CD14-positive monocyte (primary cell): ENCODE measurements at regions not wholly inside any gene's neighbourhood (a gene's known extent, or its start where the extent isn't known, plus 50 kb on each side); places are given as distances from the start of the nearest gene placed in this dataset.

Experiments used
- DNase-seq, 3 donors: peaks; one replicate each; pipeline ENCODE4 v3.0.0-alpha.2; 2011 to 2022
- H2AFZ ChIP-seq: 2 replicates; pipeline ENCODE4 v1.6.0; 2012; ENCODE audit warnings: mild to moderate bottlenecking, low read depth, low read length, inconsistent platforms; ENCODE audit not compliant: insufficient read depth, poor library complexity, severe bottlenecking
- H3K27ac ChIP-seq, 2 donors: 1 replicate in 1 of 2; 2 replicates in 1 of 2; pipeline ENCODE4 v1.5.1; 2012 to 2013; ENCODE audit warnings: low read length in 2 of 2, control low read depth in 1 of 2, inconsistent platforms in 1 of 2, low read depth in 1 of 2, mild to moderate bottlenecking in 1 of 2
- H3K27me3 ChIP-seq, 2 donors: one replicate each; pipeline versions ENCODE4 v1.6.0 to v1.6.1; 2011 to 2013; ENCODE audit warnings: low read length in 2 of 2; ENCODE audit not compliant: control insufficient read depth in 2 of 2, insufficient read depth in 2 of 2
- H3K36me3 ChIP-seq, 2 donors: replicated peaks in 1 of 2; 1 replicate in 1 of 2; 2 replicates in 1 of 2; pipeline versions ENCODE4 v1.5.1 to v1.6.1; 2012 to 2013; ENCODE audit warnings: low read length in 2 of 2, control low read depth in 1 of 2, inconsistent platforms in 1 of 2, mild to moderate bottlenecking in 1 of 2; ENCODE audit not compliant: insufficient read depth in 2 of 2, control insufficient read depth in 1 of 2
- H3K4me1 ChIP-seq, 2 donors: 1 replicate in 1 of 2; 2 replicates in 1 of 2; pipeline versions ENCODE4 v1.5.1 to v1.6.1; 2012 to 2013; ENCODE audit warnings: low read length in 2 of 2, control low read depth in 1 of 2, inconsistent platforms in 1 of 2, mild to moderate bottlenecking in 1 of 2, moderate library complexity in 1 of 2; ENCODE audit not compliant: insufficient read depth in 2 of 2, control insufficient read depth in 1 of 2
- H3K4me2 ChIP-seq: replicated peaks from 2 replicates; pipeline ENCODE3; 2012; ENCODE audit warnings: low read length, moderate library complexity, mild to moderate bottlenecking; ENCODE audit not compliant: poor library complexity, severe bottlenecking; ENCODE audit errors: extremely low read depth
- H3K4me3 ChIP-seq, 3 experiments: fragments of 200-600 bp in 1 of 3; sonication (generic) in 1 of 3; replicated peaks in 1 of 3; 1 replicate in 2 of 3; 2 replicates in 1 of 3; pipeline ENCODE4 v1.5.1; 2011 to 2013; ENCODE audit warnings: low read length in 3 of 3, mild to moderate bottlenecking in 3 of 3, control low read depth in 2 of 3, low read depth in 2 of 3, inconsistent platforms in 1 of 3, moderate library complexity in 1 of 3
- H3K79me2 ChIP-seq: 2 replicates; pipeline ENCODE4 v1.6.0; 2012; ENCODE audit warnings: mild to moderate bottlenecking, control low read depth, inconsistent platforms, low read length, moderate library complexity; ENCODE audit not compliant: insufficient read depth
- H3K9ac ChIP-seq: 2 replicates; pipeline ENCODE4 v1.6.0; 2017; ENCODE audit warnings: low read length, mild to moderate bottlenecking; ENCODE audit not compliant: insufficient read depth, poor library complexity, severe bottlenecking
- H3K9me3 ChIP-seq, 2 donors: replicated peaks in 1 of 2; 1 replicate in 1 of 2; 2 replicates in 1 of 2; pipeline versions ENCODE4 v1.5.1 to v1.6.1; 2012 to 2013; ENCODE audit warnings: low read length in 2 of 2, control low read depth in 1 of 2; ENCODE audit not compliant: control insufficient read depth in 1 of 2, insufficient read depth in 1 of 2
- H4K20me1 ChIP-seq: 2 replicates; pipeline ENCODE4 v1.6.0; 2012; ENCODE audit warnings: mild to moderate bottlenecking, low read length, control low read depth, moderate library complexity; ENCODE audit not compliant: insufficient read depth
- H3K27ac Mint-ChIP-seq, 7 donors: one replicate each; pipeline ENCODE4 v1.8.0; 2020; ENCODE audit warnings: mild to moderate bottlenecking in 7 of 7, mixed read lengths in 7 of 7, moderate library complexity in 6 of 7, inconsistent platforms in 2 of 7
- H3K27me3 Mint-ChIP-seq, 3 donors: one replicate each; pipeline ENCODE4 v1.8.0; 2021 to 2022; ENCODE audit warnings: low read depth in 3 of 3, mild to moderate bottlenecking in 3 of 3, mixed read lengths in 3 of 3, moderate library complexity in 3 of 3, inconsistent platforms in 1 of 3
- H3K36me3 Mint-ChIP-seq, 2 donors: one replicate each; pipeline ENCODE4 v1.8.0; 2020; ENCODE audit warnings: mixed read lengths in 2 of 2, inconsistent platforms in 1 of 2, mild to moderate bottlenecking in 1 of 2
- H3K4me1 Mint-ChIP-seq: one replicate; pipeline ENCODE4 v1.8.0; 2020; ENCODE audit warnings: mild to moderate bottlenecking, mixed read lengths
- H3K4me3 Mint-ChIP-seq, 2 donors: one replicate each; pipeline ENCODE4 v1.8.0; 2020; ENCODE audit warnings: mild to moderate bottlenecking in 2 of 2, mixed read lengths in 2 of 2, moderate library complexity in 1 of 2
- H3K9me3 Mint-ChIP-seq, 7 donors: one replicate each; pipeline ENCODE4 v1.8.0; 2020 to 2022; ENCODE audit warnings: mixed read lengths in 7 of 7, mild to moderate bottlenecking in 6 of 7, moderate library complexity in 6 of 7, inconsistent platforms in 2 of 7
- WGBS: methylation state at CpG from one replicate; pipeline ENCODE4 v1.1.5; 2013; ENCODE audit warnings: missing lambda C conversion rate; ENCODE audit not compliant: insufficient coverage; 5-methylcytosine and 5-hydroxymethylcytosine counted together
- intact Hi-C, 2 donors: fragments of 100-400 bp; cut with micrococcal nuclease; formaldehyde crosslinking; loops; one replicate each; pipeline versions ENCODE4 v1.15.0 to v1.15.1; 2023
- TF ChIP-seq, protein P1 (sequence below): fragments of 200-600 bp; IDR thresholded peaks from one replicate; pipeline ENCODE4 v1.8.0; 2022; ENCODE audit warnings: antibody characterized with exemption, mild to moderate bottlenecking

DNA sequence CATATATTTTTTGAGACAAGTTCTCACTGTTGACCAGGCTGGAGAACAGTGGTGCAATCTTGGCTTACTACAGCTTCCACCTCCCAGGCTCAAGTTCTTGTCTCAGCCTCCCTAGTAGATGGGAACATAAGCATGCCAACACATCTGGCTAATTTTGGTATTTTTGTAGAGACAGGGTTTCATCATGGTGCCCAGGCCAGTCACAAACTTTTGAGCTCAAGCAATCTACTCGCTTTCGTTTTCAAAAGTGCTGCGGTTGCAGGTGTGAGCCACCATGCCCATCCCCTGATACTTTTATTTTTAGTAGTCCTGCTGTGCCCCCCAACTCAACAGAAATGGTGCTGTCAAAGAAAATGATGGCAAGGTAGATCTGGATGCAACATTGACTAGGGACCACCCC, 1127.3 kb downstream of the SUCLG1 start:
- no peaks in the 10 kb centered on the region for H3K27me3 ChIP-seq
- TF ChIP-seq, protein P1, sequence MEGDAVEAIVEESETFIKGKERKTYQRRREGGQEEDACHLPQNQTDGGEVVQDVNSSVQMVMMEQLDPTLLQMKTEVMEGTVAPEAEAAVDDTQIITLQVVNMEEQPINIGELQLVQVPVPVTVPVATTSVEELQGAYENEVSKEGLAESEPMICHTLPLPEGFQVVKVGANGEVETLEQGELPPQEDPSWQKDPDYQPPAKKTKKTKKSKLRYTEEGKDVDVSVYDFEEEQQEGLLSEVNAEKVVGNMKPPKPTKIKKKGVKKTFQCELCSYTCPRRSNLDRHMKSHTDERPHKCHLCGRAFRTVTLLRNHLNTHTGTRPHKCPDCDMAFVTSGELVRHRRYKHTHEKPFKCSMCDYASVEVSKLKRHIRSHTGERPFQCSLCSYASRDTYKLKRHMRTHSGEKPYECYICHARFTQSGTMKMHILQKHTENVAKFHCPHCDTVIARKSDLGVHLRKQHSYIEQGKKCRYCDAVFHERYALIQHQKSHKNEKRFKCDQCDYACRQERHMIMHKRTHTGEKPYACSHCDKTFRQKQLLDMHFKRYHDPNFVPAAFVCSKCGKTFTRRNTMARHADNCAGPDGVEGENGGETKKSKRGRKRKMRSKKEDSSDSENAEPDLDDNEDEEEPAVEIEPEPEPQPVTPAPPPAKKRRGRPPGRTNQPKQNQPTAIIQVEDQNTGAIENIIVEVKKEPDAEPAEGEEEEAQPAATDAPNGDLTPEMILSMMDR, result no peak
- H3K27me3 Mint-ChIP-seq, result peaks cover 0 to 2% (median 1%) of the 10 kb centered on the region in 3 donors
- 100% methylated on average over 1 of the region's 3 CpGs for WGBS
- H2AFZ ChIP-seq, result no peak overlapping the region
- H3K4me2 ChIP-seq, result no peak overlapping the region
- H3K79me2 ChIP-seq, result no peaks in the 10 kb centered on the region
- H4K20me1 ChIP-seq, result no peaks in the 10 kb centered on the region
- no peaks in the 10 kb centered on the region for H3K36me3 ChIP-seq
- no peak overlapping the region for H3K4me3 Mint-ChIP-seq
- H3K36me3 Mint-ChIP-seq, result no peaks in the 10 kb centered on the region
- no peak overlapping the region for H3K27ac ChIP-seq
- H3K9ac ChIP-seq, result no peak overlapping the region
- DNase-seq, result no peak
- peaks cover 0 to 7% (median 2%) of the 10 kb centered on the region in 7 donors for H3K9me3 Mint-ChIP-seq
- intact Hi-C loops, result no loop called here
- H3K4me3 ChIP-seq, result no peak overlapping the region
- H3K9me3 ChIP-seq, result peaks cover 0 to 3% of the 10 kb centered on the region in 2 donors
- no peaks in the 10 kb centered on the region for H3K4me1 Mint-ChIP-seq
- H3K27ac Mint-ChIP-seq, result no peak overlapping the region
- no peaks in the 10 kb centered on the region for H3K4me1 ChIP-seq

DNA sequence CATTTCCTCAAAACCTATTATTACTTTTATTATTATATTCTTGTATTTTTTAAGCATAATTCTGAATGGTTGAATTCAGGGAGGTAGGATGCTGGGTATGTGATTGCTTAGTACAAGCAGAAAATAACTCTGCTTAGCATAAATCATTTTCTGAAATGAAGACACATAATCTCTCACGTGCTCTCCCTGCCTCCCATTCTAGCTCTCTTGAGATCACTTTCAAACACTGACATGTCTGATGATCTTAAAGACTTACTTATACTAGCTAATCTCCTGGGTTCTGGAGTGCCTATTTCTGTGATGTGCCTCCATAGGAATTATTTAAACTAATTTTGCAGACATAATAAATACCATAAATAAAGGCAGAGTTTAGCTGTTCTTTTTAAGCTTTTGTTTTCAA, 1136.0 kb downstream of the SUCLG1 start:
- Histone ChIP-seq H3K9ac (no peak overlapping the region), H4K20me1 (no peaks in the 10 kb centered on the region), H3K4me1 (no peaks in the 10 kb centered on the region), H3K36me3 (no peaks in the 10 kb centered on the region), H3K27me3 (no peaks in the 10 kb centered on the region), H3K4me2 (no peak overlapping the region), H3K4me3 (no peak overlapping the region), H3K9me3 (no peaks in the 10 kb centered on the region), H3K79me2 (no peaks in the 10 kb centered on the region), H2AFZ (no peak overlapping the region), H3K27ac (no peak overlapping the region)
- H3K4me3 Mint-ChIP-seq, result no peak overlapping the region
- DNase-seq, result no peak
- TF ChIP-seq, protein P1, result no peak
- H3K4me1 Mint-ChIP-seq, result no peaks in the 10 kb centered on the region
- H3K27me3 Mint-ChIP-seq, result no peaks in the 10 kb centered on the region
- H3K27ac Mint-ChIP-seq, result no peak overlapping the region
- no peaks in the 10 kb centered on the region for H3K36me3 Mint-ChIP-seq
- peaks cover 0 to 4% (median 0%) of the 10 kb centered on the region in 7 donors for H3K9me3 Mint-ChIP-seq
- intact Hi-C loops, result no loop called here
- WGBS, result no CpG with 5 or more reads among the region's 1 CpG
